ENCODE measurements at regions not wholly inside any gene's neighbourhood (a gene's known extent, or its start where the extent isn't known, plus 50 kb on each side); places are given as distances from the start of the nearest gene placed in this dataset.

GRCh38 chr2:120660056-120660694 is 75.5 kb upstream of the GLI2 start:
- TF ChIP-seq CTCF (conservative IDR thresholded peaks at IDR 0.05 in 1 of 2, IDR thresholded peaks at IDR 0.05 in 1 of 2; ENCODE audit: low read depth in 1 of 2, low read length in 2 of 2) = no peak
- no peak for TF ChIP-seq EZH2 (IDR thresholded peaks at IDR 0.05; ENCODE audit: low read length, missing control alignments)
